ENCODE measurements at regions not wholly inside any gene's neighbourhood (a gene's known extent, or its start where the extent isn't known, plus 50 kb on each side); places are given as distances from the start of the nearest gene placed in this dataset.

DNA sequence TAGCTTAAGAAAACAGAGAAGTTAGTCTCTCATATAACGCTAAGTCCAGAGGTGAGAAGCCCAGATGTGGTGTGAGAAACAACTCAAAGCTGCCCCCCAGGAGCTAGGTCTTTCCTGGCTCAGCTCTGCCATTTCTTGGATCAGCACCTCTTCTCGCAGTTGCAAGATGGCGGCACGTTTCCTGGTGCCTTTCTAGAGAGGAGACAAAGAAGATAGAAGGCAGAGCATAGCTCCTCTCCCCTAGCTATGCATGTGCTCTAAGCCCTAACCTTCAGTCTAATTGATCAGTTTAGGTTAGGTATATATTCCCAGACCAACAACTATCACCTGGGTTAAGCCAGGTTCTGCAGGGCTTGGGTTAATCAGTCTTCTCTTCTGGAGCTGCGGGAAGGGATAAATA lies 119.5 kb upstream of the RAB12 start (continued):
- TF ChIP-seq, protein P1, sequence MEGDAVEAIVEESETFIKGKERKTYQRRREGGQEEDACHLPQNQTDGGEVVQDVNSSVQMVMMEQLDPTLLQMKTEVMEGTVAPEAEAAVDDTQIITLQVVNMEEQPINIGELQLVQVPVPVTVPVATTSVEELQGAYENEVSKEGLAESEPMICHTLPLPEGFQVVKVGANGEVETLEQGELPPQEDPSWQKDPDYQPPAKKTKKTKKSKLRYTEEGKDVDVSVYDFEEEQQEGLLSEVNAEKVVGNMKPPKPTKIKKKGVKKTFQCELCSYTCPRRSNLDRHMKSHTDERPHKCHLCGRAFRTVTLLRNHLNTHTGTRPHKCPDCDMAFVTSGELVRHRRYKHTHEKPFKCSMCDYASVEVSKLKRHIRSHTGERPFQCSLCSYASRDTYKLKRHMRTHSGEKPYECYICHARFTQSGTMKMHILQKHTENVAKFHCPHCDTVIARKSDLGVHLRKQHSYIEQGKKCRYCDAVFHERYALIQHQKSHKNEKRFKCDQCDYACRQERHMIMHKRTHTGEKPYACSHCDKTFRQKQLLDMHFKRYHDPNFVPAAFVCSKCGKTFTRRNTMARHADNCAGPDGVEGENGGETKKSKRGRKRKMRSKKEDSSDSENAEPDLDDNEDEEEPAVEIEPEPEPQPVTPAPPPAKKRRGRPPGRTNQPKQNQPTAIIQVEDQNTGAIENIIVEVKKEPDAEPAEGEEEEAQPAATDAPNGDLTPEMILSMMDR (IDR thresholded peaks at IDR 0.05; ENCODE audit: low read depth, low read length, missing input control), result no peak

DNA sequence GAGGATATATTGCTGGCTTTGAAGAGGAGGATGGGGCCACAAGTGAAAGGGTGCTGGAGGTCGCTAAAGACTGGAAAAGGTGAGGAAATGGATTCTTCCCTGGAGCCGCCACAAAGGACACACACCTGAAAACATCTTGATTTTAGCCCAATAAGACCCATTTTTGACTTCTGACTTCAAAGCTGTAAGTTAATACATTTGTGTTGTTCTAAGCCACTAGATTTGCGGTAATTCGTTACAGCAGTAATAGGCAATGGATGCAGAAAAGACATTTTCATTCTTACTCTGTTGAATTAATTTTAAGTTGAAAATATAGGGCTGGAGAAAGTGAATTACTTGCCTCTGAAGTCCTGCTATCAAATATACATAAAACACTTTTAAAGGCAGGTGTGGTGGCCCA lies 117.7 kb upstream of the RAB12 start:
- TF ChIP-seq NR2F2 (IDR thresholded peaks at IDR 0.05), result no peak
- TF ChIP-seq TAF1 (conservative IDR thresholded peaks at IDR 0.05), result no peak
- TF ChIP-seq RXRA (IDR thresholded peaks at IDR 0.05), result no peak
- Histone ChIP-seq H3K27me3 (ENCODE audit: control insufficient read depth in 4 of 4, insufficient read depth in 4 of 4, low read length in 3 of 4) (no peaks in the 10 kb centered on the region), H3K9ac (ENCODE audit: low read depth in 1 of 2, low read length in 2 of 2) (no peak overlapping the region), H3K4me1 (ENCODE audit: control insufficient read depth in 4 of 4, insufficient read depth in 4 of 4, low read length in 3 of 4) (no peaks in the 10 kb centered on the region), H3K9me3 (ENCODE audit: control insufficient read depth in 4 of 4, low read length in 3 of 4) (no peaks in the 10 kb centered on the region), H3K27ac (ENCODE audit: low read depth in 1 of 2, low read length in 2 of 2) (no peak overlapping the region), H3K4me3 (ENCODE audit: low read depth in 1 of 3, low read length in 3 of 3) (no peak overlapping the region), H3K36me3 (ENCODE audit: control insufficient read depth in 4 of 4, insufficient read depth in 3 of 4, low read depth in 1 of 4, low read length in 3 of 4) (no peaks in the 10 kb centered on the region)
- 80% methylated on average over 4 of the region's 4 CpGs for WGBS
- DNase-seq (ENCODE audit: low spot score), result no peak

DNA sequence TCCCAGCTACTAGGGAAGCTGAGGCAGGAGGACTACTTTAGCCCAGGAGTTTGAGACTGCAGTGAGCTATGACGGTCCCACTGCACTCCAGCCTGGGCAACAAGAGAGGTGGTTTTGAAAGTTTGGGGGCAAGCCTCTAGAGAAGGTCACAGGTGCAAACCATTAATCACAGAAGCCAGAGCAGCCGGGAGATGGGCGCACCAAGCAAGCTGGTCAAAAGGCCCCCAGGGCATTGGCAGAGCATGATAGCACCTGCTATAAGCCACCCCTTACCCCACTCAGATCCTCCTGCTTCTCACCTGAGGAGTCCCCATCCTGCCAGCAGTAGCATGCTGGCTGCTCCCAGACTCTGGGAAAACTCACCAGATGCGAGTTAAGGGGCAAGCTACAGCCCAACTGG lies 116.1 kb upstream of the RAB12 start:
- WGBS, result 85% methylated on average over 4 of the region's 4 CpGs
- no peak for TF ChIP-seq RAD21 (IDR thresholded peaks at IDR 0.05)
- TF ChIP-seq FOXA1 (IDR thresholded peaks at IDR 0.05), result no peak
- no peak for TF ChIP-seq JUND (IDR thresholded peaks at IDR 0.05)
- no peak for TF ChIP-seq SP1 (IDR thresholded peaks at IDR 0.05)
- TF ChIP-seq, protein P2, sequence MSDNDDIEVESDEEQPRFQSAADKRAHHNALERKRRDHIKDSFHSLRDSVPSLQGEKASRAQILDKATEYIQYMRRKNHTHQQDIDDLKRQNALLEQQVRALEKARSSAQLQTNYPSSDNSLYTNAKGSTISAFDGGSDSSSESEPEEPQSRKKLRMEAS (IDR thresholded peaks at IDR 0.05), result no peak
- no peak for TF ChIP-seq NR2F2 (IDR thresholded peaks at IDR 0.05)
- TF ChIP-seq, protein P3, sequence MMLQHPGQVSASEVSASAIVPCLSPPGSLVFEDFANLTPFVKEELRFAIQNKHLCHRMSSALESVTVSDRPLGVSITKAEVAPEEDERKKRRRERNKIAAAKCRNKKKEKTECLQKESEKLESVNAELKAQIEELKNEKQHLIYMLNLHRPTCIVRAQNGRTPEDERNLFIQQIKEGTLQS (IDR thresholded peaks at IDR 0.05), result no peak
- TF ChIP-seq HNF4A (conservative IDR thresholded peaks at IDR 0.05), result no peak
- no peak for TF ChIP-seq YY1 (IDR thresholded peaks at IDR 0.05)
- TF ChIP-seq TAF1 (conservative IDR thresholded peaks at IDR 0.05), result no peak
- no peaks in the 10 kb centered on the region for H3K4me1 ChIP-seq (ENCODE audit: control insufficient read depth in 4 of 4, insufficient read depth in 4 of 4, low read length in 3 of 4)
- DNase-seq (ENCODE audit: low spot score), result no peak
- no peaks in the 10 kb centered on the region for H3K9me3 ChIP-seq (ENCODE audit: control insufficient read depth in 4 of 4, low read length in 3 of 4)
- H3K36me3 ChIP-seq (ENCODE audit: control insufficient read depth in 4 of 4, insufficient read depth in 3 of 4, low read depth in 1 of 4, low read length in 3 of 4), result no peaks in the 10 kb centered on the region
- no peak overlapping the region for H3K9ac ChIP-seq (ENCODE audit: low read depth in 1 of 2, low read length in 2 of 2)
- no peaks in the 10 kb centered on the region for H3K27me3 ChIP-seq (ENCODE audit: control insufficient read depth in 4 of 4, insufficient read depth in 4 of 4, low read length in 3 of 4)
- H3K27ac ChIP-seq (ENCODE audit: low read depth in 1 of 2, low read length in 2 of 2), result no peak overlapping the region
- H3K4me3 ChIP-seq (ENCODE audit: low read depth in 1 of 3, low read length in 3 of 3), result no peak overlapping the region

DNA sequence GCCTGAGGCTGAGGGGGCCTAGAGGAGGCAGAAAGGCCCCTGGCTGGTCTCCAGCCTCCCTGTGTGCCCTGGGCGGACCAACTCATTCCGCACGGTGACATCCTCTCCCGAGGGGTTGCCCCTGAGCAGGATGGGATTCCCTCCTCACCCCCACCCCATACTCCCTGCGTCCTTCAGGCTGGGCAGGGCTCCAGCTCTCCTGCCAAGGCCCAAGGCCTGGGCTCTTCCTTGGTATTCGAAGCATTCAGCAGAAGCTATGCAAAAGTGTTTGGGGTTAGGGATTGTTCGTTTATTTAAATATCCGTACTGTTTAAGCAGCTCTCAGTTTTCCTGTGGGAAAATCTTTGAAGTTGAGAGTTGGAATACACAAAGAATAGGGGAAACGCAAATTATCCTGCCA lies 113.1 kb upstream of the RAB12 start:
- H3K9ac ChIP-seq (ENCODE audit: low read depth in 1 of 2, low read length in 2 of 2), result no peak overlapping the region
- no peaks in the 10 kb centered on the region for H3K36me3 ChIP-seq (ENCODE audit: control insufficient read depth in 4 of 4, insufficient read depth in 3 of 4, low read depth in 1 of 4, low read length in 3 of 4)
- WGBS, result 67% methylated on average over 9 of the region's 9 CpGs
- TF ChIP-seq NR2F2 (IDR thresholded peaks at IDR 0.05), result no peak
- TF ChIP-seq, protein P4, sequence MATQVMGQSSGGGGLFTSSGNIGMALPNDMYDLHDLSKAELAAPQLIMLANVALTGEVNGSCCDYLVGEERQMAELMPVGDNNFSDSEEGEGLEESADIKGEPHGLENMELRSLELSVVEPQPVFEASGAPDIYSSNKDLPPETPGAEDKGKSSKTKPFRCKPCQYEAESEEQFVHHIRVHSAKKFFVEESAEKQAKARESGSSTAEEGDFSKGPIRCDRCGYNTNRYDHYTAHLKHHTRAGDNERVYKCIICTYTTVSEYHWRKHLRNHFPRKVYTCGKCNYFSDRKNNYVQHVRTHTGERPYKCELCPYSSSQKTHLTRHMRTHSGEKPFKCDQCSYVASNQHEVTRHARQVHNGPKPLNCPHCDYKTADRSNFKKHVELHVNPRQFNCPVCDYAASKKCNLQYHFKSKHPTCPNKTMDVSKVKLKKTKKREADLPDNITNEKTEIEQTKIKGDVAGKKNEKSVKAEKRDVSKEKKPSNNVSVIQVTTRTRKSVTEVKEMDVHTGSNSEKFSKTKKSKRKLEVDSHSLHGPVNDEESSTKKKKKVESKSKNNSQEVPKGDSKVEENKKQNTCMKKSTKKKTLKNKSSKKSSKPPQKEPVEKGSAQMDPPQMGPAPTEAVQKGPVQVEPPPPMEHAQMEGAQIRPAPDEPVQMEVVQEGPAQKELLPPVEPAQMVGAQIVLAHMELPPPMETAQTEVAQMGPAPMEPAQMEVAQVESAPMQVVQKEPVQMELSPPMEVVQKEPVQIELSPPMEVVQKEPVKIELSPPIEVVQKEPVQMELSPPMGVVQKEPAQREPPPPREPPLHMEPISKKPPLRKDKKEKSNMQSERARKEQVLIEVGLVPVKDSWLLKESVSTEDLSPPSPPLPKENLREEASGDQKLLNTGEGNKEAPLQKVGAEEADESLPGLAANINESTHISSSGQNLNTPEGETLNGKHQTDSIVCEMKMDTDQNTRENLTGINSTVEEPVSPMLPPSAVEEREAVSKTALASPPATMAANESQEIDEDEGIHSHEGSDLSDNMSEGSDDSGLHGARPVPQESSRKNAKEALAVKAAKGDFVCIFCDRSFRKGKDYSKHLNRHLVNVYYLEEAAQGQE (IDR thresholded peaks at IDR 0.05), result no peak
- TF ChIP-seq TAF1 (conservative IDR thresholded peaks at IDR 0.05), result no peak
- TF ChIP-seq FOXA1 (IDR thresholded peaks at IDR 0.05), result no peak
- TF ChIP-seq, protein P3 (IDR thresholded peaks at IDR 0.05), result no peak
- TF ChIP-seq JUND (IDR thresholded peaks at IDR 0.05), result no peak
- TF ChIP-seq RXRA (IDR thresholded peaks at IDR 0.05), result no peak
- TF ChIP-seq, protein P2 (IDR thresholded peaks at IDR 0.05), result no peak
- no peak for TF ChIP-seq HNF4A (conservative IDR thresholded peaks at IDR 0.05)
- TF ChIP-seq, protein P5, sequence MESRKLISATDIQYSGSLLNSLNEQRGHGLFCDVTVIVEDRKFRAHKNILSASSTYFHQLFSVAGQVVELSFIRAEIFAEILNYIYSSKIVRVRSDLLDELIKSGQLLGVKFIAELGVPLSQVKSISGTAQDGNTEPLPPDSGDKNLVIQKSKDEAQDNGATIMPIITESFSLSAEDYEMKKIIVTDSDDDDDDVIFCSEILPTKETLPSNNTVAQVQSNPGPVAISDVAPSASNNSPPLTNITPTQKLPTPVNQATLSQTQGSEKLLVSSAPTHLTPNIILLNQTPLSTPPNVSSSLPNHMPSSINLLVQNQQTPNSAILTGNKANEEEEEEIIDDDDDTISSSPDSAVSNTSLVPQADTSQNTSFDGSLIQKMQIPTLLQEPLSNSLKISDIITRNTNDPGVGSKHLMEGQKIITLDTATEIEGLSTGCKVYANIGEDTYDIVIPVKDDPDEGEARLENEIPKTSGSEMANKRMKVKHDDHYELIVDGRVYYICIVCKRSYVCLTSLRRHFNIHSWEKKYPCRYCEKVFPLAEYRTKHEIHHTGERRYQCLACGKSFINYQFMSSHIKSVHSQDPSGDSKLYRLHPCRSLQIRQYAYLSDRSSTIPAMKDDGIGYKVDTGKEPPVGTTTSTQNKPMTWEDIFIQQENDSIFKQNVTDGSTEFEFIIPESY (IDR thresholded peaks at IDR 0.05), result no peak
- no peak for TF ChIP-seq FOXA2 (IDR thresholded peaks at IDR 0.05)
- TF ChIP-seq GABPA (IDR thresholded peaks at IDR 0.05 in 1 of 2, conservative IDR thresholded peaks at IDR 0.05 in 1 of 2), result no peak
- TF ChIP-seq HNF4G (IDR thresholded peaks at IDR 0.05), result no peak
- no peak for TF ChIP-seq SP1 (IDR thresholded peaks at IDR 0.05)
- no peak for TF ChIP-seq RAD21 (IDR thresholded peaks at IDR 0.05)

More for the DNA sequence above, 113.1 kb upstream of the RAB12 start:
- no peak overlapping the region for H3K4me3 ChIP-seq (ENCODE audit: low read depth in 1 of 3, low read length in 3 of 3)
- H3K9me3 ChIP-seq (ENCODE audit: control insufficient read depth in 4 of 4, low read length in 3 of 4), result peaks cover 0 to 2% (median 0%) of the 10 kb centered on the region in 4 donors
- no peak for DNase-seq (ENCODE audit: low spot score)
- H3K4me1 ChIP-seq (ENCODE audit: control insufficient read depth in 4 of 4, insufficient read depth in 4 of 4, low read length in 3 of 4), result no peaks in the 10 kb centered on the region
- H3K27ac ChIP-seq (ENCODE audit: low read depth in 1 of 2, low read length in 2 of 2), result no peak overlapping the region
- H3K27me3 ChIP-seq (ENCODE audit: control insufficient read depth in 4 of 4, insufficient read depth in 4 of 4, low read length in 3 of 4), result no peaks in the 10 kb centered on the region

Measured in liver (tissue), 8 donors.